Transverse colon (tissue), 4 donors: ENCODE measurements at regions not wholly inside any gene's neighbourhood (a gene's known extent, or its start where the extent isn't known, plus 50 kb on each side); places are given as distances from the start of the nearest gene placed in this dataset.
"Not testable (repeated sequence)": the region's sequence is repeated elsewhere in the genome, so short reads cannot be mapped to it uniquely, and the experiment has no call there.

Source experiments
- POLR2AphosphoS5 ChIP-seq, 3 donors: sonication (generic); formaldehyde crosslinking; IDR thresholded peaks; one replicate each; pipeline ENCODE4 v1.6.1; 2016; ENCODE audit warnings: antibody characterized with exemption in 3 of 3
- TF ChIP-seq, protein P1 (sequence below), 5 experiments: fragments of 200-600 bp in 3 of 5; fragments of 450-650 bp in 2 of 5; sonication (generic) in 3 of 5; IDR thresholded peaks; 1 replicate in 2 of 5; 2 replicates in 3 of 5; pipeline ENCODE4 v1.5.1; 2016 to 2017; ENCODE audit warnings: antibody characterized with exemption in 5 of 5, inconsistent platforms in 3 of 5, mild to moderate bottlenecking in 2 of 5, moderate library complexity in 1 of 5

GRCh38 chr2:192412866-192413265, 218.1 kb upstream of the TMEFF2 start:
- TF ChIP-seq, protein P1, sequence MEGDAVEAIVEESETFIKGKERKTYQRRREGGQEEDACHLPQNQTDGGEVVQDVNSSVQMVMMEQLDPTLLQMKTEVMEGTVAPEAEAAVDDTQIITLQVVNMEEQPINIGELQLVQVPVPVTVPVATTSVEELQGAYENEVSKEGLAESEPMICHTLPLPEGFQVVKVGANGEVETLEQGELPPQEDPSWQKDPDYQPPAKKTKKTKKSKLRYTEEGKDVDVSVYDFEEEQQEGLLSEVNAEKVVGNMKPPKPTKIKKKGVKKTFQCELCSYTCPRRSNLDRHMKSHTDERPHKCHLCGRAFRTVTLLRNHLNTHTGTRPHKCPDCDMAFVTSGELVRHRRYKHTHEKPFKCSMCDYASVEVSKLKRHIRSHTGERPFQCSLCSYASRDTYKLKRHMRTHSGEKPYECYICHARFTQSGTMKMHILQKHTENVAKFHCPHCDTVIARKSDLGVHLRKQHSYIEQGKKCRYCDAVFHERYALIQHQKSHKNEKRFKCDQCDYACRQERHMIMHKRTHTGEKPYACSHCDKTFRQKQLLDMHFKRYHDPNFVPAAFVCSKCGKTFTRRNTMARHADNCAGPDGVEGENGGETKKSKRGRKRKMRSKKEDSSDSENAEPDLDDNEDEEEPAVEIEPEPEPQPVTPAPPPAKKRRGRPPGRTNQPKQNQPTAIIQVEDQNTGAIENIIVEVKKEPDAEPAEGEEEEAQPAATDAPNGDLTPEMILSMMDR (IDR thresholded peaks at IDR 0.05) = not testable (repeated sequence)
- not testable (repeated sequence) for TF ChIP-seq POLR2AphosphoS5 (IDR thresholded peaks at IDR 0.05)
